ENCODE measurements at regions not wholly inside any gene's neighbourhood (a gene's known extent, or its start where the extent isn't known, plus 50 kb on each side); places are given as distances from the start of the nearest gene placed in this dataset.
"Not testable (repeated sequence)": the region's sequence is repeated elsewhere in the genome, so short reads cannot be mapped to it uniquely, and the experiment has no call there.

DNA sequence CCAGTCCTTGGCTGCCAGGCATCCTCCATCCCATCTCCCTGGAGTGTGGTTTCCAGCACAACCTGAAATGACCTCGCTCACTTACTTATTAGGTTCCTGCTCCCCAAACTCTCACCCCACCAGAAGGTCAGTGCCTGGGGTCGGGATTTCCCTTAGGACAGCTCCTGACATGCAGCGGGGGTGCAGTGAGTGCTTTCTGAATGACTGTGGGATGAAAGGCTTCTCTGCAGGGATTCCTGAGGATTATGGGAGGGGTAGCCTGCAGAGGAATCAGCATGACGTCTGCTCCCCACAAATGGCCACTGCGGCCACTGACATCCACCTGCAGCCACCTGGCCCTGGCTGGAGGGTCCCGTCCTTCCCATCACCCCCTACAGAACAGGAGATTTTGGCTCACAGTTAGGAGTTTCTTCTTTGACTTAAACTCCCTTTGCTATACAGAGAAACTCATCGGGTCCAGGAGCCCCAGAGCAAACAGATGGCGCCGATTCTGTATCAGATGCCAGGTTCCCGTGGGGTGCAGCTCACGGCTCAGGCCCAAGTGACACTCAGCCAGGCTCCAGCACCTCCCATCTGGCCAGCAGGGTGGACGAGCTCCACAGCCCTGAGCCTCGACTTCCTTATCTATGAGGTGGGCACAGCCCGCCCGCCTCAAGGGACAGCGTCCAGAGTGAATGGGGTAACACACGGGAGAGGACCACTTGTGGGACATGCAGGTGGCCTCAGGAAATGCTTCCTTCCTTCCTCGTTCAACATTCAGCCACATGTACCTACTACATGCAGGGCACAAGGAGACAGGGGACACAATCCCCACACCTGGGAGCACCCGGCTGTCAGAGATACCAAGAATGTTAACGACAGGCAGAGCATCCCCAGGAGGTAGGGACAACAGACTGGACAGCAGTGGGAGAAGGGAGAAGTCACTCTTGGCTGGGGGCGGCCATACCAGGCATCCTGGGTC, 69.8 kb downstream of the RMI2 start:
- DNase-seq (ENCODE audit: low read depth in 2 of 3, low spot score in 1 of 3), result no peak

DNA sequence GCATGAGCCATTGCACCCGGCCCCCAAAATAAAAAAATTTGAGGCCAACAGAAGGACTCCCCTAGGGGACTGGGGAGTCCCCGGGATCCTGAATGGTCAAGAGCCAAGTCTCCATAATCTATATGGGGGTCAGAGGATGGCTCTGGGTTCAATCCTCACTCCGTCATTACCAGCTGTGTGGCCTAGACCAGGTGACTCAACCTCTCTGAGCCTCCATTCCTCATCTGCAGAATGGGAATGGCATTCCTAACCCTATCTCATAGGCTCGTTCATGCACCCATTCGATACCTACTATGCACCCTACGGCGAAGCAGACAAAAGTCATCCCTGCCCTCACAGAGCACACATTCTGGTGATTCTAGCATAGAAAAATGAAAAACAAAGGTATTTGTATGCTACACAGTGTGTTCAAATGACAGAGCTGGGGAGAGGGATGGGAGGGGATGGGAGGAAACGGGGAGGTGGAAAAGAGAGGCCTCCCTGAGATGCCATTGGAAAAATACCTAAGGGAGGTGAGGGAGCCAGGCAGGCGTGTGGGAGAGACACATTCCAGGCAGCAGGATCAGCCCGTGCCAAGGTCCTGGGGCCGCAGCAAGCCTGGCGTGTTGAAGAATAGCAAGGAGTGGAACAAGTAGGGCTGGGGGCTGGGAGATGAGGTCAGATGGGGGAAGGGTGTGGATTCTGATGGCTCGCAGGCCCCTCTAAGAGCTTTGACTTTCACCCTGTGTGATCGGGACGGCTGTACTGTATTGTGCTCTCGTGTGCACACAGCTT, 71.2 kb downstream of the RMI2 start:
- no peak for DNase-seq (ENCODE audit: low read depth in 2 of 3, low spot score in 1 of 3)

DNA sequence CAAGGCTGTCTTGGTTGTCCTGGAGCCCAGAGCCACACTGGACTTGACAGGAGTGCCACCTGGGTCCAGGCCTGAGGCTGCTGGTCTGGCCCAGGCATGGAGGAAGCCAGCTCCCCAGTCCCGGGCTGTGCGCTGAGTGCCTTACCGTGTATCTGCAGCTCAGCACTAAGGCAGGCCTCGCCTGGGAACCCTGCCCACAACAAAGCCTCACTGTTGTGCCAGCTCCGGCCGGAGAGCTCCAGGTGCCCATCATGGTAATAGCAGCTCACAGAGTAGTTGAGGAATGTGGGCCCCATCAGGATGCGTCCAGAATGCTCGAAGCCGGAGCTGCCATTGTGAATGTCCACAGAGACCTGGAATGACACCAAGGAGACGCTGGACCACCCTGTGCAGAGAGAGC, 72.2 kb downstream of the RMI2 start:
- DNase-seq (ENCODE audit: low read depth in 2 of 3, low spot score in 1 of 3), result no peak

DNA sequence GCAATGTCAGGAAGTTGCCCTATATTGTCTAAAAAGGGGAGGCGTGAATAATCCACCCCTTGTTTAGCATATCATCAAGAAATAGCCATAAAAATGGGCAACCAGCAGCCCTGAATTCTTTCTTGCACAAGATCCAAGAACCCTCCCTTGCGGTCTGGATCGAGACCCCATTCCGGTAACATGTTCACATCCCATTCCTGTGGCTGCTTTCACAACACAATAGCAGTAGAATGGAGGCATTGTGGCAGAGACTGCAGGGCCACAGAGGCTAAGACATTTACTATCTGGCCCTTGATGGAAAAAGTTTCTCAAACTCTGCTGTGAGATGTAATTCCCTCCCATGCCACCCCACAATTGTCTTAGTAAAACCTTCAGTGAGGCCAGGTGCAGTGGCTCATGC, 73.2 kb downstream of the RMI2 start:
- DNase-seq (ENCODE audit: low read depth in 2 of 3, low spot score in 1 of 3), result no peak

DNA sequence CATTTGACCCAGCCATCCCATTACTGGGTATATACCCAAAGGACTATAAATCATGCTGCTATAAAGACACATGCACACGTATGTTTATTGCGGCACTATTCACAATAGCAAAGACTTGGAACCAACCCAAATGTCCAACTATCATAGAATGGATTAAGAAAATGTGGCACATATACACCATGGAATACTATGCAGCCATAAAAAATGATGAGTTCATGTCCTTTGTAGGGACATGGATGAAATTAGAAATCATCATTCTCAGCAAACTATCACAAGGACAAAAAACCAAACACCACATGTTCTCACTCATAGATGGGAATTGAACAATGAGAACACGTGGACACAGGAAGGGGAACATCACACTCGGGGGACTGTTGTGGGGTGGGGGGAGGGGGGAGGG, 74.8 kb downstream of the RMI2 start:
- DNase-seq (ENCODE audit: low read depth in 2 of 3, low spot score in 1 of 3), result not testable (repeated sequence)

DNA sequence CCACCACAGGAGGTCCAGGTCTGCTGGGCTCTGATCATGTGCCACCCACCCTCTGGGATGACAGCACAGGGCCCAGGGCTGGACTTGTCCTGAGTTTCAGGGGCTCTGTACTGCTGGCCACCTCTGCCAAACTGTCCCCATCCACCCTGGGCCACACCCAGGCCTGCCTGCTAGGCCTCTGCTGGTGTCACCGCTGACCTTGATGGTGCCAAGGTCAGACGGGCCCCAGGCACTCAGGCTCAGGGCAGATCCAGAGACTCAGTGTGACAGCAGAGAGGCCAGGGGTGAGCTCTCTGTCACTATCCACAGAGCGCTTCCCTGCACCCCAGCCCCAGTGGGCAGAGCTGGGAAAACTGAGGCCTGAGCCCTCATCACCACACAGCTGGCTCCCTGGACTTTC, 75.6 kb downstream of the RMI2 start:
- DNase-seq (ENCODE audit: low read depth in 2 of 3, low spot score in 1 of 3), result no peak

DNA sequence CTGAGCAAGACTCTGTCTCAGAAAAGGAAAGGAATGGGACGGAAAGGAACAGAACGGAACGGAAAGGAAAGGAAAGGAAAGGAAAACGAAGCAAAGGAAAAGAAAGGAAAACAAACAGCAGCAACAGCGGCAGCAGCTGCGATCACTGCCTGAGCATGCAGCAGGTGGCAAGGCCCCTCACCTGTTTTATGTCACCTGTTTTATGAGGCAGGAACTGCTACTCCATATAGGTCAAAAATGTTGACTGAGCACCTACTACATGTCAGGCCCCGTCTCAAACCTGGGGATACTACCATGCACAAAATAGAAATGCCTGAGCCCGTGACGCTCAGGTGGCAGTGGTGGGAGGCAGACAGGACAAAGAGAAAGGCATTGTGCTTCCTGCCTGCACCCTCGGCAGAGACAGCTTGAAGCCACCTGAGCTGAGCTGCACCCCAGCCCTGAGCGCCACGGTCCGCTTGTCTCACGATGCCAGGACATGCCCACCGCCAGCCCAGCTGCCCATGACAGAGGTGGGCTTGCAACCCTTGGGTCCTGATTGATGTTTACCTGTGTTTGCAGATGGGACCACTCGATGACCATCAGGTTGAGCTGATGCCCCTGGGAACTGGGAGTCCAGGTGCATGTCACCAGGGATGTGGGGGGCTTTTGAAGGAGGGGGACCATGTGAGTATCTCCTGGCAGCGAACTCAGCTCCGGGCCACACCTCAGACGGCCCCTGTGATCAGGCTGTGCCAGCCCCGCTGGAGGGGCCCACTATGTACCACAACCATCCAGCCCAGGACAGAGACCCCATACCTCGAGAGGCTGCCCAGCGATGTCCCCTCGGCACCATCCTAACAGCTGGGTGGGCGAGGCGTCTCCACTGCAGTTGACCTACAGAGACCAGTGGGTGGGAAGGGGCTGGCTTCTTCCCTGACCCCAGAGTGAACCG, 77.4 kb downstream of the RMI2 start:
- DNase-seq (ENCODE audit: low read depth in 2 of 3, low spot score in 1 of 3), result no peak

DNA sequence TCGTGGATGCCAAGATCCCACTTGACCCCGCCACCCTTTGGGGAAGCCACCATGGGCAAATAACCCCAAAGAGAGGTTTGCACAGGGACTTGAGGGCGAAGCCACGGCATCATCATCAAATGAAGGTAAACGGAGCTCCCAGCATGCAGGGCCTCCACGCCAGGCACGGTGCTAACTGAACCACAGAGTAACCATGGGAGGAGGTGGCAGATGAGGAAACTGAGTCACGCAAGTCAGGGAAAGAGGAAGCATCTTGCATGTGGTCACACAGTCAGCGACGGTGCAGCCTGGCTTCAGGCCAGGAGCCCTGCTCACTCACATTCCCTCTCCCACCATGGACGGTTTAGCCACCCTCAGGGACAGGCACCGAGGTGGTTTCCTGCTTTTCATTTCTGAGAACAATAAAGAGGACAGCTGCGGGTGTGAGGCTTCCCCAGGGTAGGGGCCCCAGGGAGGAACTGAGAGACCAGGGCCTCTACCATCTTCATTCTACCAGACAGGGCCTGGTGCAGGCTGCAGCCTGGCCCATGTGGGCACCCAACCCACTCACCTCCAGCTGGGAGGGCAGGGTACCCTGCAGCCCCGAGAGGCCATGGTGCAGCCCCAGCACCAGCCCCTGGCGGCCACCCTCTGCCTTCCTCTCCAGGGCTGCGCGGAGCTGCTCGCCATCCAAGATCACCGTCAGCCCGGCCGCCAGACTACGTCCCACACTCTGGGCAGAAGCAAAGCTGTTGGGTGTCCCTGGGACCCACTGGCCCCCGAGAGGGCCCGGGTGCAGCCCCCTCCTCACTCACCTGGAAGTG, 78.3 kb downstream of the RMI2 start:
- no peak for DNase-seq (ENCODE audit: low read depth in 2 of 3, low spot score in 1 of 3)

DNA sequence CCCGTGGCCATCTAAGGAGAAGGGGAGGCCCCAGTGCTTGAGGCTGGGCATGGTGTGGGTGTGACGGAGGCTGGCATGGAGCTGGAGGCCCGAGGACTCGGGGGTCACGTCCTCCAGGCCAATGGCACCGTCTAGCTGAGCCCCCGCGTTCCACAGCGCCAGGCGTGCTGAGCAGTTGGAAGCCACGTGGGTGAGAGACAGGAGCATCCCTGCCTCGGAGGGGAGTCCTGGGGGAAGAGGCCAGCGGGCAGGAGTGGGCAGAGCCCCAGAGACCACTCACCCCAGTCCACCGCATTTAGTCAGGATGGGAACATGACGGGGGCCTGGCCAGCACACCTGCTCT, 78.8 kb downstream of the RMI2 start:
- DNase-seq (ENCODE audit: low read depth in 2 of 3, low spot score in 1 of 3), result no peak

DNA sequence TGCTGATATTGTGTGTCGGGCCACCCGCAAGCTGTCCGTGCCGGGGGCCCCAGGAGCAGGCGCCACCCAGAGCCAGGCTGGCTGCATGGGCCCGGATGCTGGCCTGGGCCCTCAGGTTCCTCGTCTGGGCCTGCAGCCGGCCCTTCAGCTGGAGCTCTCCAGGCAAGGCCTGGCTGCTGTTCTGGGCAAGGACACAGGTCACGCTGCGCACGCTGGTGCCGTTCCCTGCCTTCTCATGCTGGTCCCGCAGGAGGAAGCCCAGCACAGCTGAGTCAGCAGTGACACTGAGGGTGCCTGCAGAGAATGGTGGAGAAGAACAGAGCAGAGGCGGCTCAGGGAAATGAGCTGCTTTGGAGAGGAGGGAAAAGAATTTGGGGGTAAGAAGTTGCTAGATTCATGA, 79.9 kb downstream of the RMI2 start:
- no peak for DNase-seq (ENCODE audit: low read depth in 2 of 3, low spot score in 1 of 3)

DNA sequence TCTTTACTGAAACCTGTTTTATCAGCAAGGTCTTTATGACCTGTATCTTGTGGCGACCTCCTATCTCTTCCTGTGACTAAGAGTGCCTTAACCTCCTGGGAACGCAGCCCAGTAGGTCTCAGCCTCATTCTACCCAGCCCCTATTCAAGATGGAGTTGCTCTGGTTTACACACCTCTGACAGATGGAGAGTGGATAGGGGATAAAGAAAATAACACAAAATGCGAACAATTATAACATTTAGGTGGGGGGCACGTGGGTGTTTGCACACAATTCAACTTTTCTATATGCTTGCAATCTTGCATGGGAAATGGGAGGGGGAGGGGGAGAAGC, 83.3 kb downstream of the RMI2 start:
- no peak for DNase-seq (ENCODE audit: low read depth in 2 of 3, low spot score in 1 of 3)

DNA sequence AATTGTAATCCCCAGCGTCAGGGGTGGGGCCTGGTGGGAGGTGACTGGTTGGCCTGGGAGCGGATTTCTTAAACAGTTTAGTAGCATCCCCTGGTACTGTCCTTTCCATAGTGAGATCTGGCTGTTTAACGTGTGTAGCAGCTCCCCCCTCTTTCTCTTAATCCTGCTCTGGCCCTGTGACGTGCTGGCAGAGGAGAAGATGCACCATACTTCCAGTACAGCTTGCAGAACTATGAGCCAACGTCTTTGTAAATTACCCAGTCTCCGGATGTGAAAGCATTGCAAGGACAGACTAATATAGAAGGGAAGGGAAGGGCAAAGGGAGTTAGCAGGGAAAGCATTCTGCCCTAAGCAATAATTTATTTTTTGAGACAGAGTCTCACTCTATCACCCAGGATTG, 83.9 kb downstream of the RMI2 start:
- no peak for DNase-seq (ENCODE audit: low read depth in 2 of 3, low spot score in 1 of 3)

DNA sequence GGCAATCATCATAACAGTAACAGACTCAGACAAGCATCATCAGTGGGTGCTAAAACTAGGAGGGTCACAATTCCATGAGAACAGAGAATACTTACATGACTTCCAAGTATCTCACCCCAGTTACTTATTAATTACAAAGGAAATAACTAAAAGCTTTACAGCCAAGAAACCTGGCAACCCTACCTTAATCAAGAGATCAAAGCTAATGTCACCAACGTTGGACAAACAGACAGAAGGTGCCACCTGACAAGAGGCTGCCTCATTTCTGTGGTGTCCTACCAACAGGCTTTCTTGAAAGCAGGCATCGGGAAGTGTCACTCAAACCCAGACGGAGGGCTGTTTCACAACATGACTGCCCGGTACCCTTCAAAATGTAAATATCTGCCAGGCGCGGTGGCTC, 84.6 kb downstream of the RMI2 start:
- no peak for DNase-seq (ENCODE audit: low read depth in 2 of 3, low spot score in 1 of 3)

DNA sequence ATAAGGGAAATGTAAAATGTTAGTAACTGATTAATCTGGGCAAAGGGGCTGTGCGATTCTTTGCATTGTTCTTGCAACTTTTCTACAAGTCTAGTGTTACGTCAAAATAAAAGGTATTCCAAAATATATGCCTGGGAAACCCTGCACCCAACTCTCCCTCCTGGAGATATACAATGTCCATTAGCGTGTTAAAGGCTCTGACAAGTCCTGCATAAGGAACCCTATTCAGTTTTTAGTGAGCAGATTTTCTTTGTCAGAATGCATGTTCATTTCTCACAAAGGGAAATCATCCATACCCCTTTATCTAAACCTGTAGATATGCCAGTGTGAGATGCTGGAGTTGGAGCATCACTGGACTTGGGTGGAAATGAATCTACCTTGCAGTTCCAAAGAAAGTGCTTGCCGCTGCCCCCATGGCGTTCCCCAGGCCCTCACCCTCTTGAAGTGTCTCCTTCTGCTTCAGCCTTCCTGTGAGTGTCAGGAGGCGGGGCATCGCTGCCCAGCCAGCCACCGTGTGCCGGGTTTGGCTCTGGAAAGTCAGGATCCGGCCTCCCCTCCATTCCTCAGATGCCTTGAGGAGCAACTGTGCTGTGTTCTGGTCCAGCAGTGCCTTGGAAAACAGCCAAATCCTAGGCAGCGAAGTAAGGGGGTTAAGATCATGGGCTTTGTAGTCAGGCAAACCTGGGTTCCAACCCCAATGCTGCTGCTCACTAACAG, 85.5 kb downstream of the RMI2 start:
- DNase-seq (ENCODE audit: low read depth in 2 of 3, low spot score in 1 of 3), result no peak

DNA sequence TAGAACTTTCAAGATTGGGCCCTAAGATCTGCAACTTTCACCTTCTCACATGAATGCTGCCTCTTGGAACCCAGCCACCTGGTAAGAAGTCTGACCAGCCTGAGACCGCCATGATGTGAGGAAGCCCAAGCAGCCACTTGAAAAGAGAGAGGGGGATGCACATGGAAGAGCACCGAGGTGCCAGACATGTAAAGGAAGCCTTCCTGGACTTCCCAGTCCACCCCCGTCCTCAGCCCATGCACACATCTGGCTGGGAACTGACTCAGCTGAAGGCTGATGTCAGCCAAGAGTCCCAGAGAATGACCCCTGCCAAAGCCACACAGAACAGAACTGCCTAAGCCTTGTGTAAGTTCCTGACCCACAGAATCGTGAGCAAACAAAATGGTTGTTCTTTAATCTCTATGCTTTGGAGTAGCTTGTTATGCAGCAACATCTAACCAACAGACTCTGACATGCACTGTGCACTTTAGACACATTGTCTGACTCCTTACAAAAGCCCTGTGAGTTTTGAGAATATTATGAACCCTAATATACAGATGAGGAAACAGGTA, 86.7 kb downstream of the RMI2 start:
- no peak for DNase-seq (ENCODE audit: low read depth in 2 of 3, low spot score in 1 of 3)

DNA sequence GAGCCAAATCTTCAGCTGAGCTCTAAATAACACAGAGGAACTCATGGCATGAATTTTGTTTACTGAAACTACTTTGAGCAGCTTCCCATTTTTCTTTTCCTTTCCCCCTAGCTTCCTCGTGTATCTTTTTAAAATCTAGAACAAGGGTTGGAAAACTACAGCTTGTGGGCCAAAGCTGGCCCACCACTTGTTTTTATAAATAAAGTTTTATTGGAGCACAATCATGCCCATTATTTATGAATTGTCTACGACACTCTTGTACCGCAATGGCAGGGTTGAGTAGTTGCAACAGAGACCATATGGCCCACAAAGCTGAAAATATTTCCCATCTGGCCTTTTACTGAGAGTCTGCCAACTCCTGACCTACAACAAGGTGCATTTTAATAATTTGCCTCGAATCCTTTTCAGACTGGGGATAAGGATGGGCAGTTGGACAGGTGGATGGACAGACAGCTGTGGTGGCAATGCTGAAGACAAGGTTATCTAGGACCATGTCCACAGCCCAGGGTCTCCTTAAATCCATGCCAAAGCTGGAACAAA, 87.7 kb downstream of the RMI2 start:
- no peak for DNase-seq (ENCODE audit: low read depth in 2 of 3, low spot score in 1 of 3)

DNA sequence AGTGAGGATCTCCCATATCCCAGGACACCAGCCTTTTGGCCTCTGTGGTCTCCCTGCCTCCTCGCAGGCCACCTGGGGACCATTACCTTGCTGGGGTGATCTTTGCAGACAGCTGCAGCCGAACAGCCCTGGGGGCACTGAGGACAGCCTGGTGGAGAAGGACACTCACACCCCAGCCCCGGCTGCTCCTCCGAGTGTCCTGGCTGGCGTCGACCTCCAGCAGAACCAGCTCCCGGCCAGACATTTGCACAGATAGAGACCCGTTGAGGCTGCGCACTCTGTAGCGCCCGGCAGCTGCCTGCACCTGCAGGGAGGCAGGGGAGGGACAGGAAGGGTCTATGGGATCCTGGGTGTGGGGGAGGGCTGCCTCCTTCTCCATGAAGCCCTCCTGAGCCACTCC, 90.3 kb downstream of the RMI2 start:
- DNase-seq (ENCODE audit: low read depth in 2 of 3, low spot score in 1 of 3), result no peak

DNA sequence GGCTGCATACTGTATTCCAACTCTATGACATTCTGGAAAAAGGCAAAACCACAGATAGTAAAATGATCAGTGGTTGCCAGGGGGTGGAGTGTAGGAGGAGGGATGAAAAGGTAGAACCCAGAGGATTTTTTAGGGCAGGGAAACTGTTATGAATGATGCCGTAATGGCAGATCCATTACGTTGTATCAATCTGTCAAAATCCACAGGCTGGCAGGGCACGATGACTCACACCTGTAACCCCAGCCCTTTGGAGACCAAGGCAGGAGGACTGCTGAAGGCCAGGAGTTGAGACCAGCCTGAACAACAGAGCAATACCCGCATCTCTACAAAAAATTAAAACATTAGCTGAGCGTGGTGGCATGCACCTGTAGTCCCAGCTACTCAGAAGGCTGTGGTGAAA, 91.8 kb downstream of the RMI2 start:
- DNase-seq (ENCODE audit: low read depth in 2 of 3, low spot score in 1 of 3), result no peak

DNA sequence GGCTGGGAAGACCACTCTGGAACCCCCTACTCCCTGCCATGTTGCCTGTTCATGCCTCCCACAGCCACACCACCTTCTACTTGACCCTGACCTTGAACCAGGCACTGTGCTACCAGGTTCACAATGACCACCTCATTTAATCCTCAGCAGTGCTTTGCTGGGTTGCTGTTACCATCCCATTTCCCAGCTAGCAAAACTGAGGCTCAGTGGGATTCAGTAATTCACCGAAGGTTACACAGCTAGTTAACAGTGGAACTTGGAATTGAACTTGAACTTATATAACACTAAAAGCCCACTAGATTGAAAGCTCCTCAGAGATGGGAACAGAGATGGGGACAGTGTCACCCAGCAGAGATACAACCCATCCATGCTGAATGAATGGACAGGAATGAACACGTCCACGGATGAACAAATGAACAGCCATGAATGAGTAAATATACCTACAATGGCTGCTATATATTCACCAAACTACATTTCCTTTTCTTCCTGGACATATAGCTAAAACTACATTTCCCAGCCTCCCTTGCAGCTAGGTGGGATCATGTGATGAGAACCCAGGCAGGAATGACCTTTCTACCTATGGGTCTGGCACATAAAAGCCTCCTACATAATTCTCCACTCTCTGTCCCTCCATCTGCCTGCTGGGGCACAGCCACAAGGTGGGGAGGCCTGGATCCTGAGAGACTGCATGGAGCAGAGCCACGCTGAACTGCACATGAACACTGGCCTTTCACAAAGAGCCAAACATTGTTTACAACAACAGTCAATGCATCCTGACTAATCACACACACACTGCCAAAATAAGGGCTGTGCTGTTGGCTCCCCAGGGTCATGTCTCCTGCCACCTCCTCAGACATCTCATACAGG, 94.8 kb downstream of the RMI2 start:
- DNase-seq (ENCODE audit: low read depth in 2 of 3, low spot score in 1 of 3), result no peak
